IMR-90 (cell line): ENCODE measurements at regions not wholly inside any gene's neighbourhood (a gene's known extent, or its start where the extent isn't known, plus 50 kb on each side); places are given as distances from the start of the nearest gene placed in this dataset.

Experiments
- ATAC-seq: fragments of 200-7000 bp; cut with Tn5 transposase; 2 replicates; pipeline ENCODE4 v1.9.1; 2020; ENCODE audit warnings: low read depth, mild to moderate bottlenecking, moderate library complexity
- BruUV-seq: library from RNA; stranded (reverse); fragments of 400-500 nt; replicated peaks from 2 replicates; lab custom pipeline; 2021; lab: Mats Ljungman, UMichigan
- CTCF ChIA-PET: fragments of 300-600 bp; formaldehyde crosslinking; extraction: SDS; loops from one replicate; lab custom pipeline; 2021; ENCODE audit warnings: antibody characterized with exemption; lab: Yijun Ruan, JAX
- POLR2A ChIA-PET: fragments of 300-600 bp; sonication (Branson Sonifier 250); formaldehyde crosslinking; loops from one replicate; lab custom pipeline; 2022; ENCODE audit warnings: antibody characterized with exemption; ENCODE audit not compliant: unreplicated experiment; lab: Charles Lee
- DNase-seq: peaks from one replicate; pipeline ENCODE4 v3.0.0; 2013
- H2AFZ ChIP-seq: replicated peaks from 2 replicates; pipeline ENCODE3; 2013; ENCODE audit warnings: low read length, mild to moderate bottlenecking; ENCODE audit not compliant: poor library complexity
- H2AK5ac ChIP-seq: 2 replicates; pipeline ENCODE4 v1.6.1; 2013; ENCODE audit warnings: low read depth, low read length, inconsistent platforms
- H2AK9ac ChIP-seq: replicated peaks from 2 replicates; pipeline ENCODE3; 2013; ENCODE audit warnings: mild to moderate bottlenecking, low read depth, low read length, moderate library complexity; ENCODE audit not compliant: poor library complexity
- H2BK120ac ChIP-seq: 2 replicates; pipeline ENCODE4 v1.6.1; 2013; ENCODE audit warnings: low read depth, low read length, inconsistent platforms
- H2BK15ac ChIP-seq: 3 replicates; pipeline ENCODE4 v1.6.1; 2013; ENCODE audit warnings: low read depth, low read length, inconsistent platforms
- H2BK20ac ChIP-seq: 2 replicates; pipeline ENCODE4 v1.6.1; 2013; ENCODE audit warnings: low read depth, mild to moderate bottlenecking, inconsistent platforms, low read length, moderate library complexity
- H2BK5ac ChIP-seq: 2 replicates; pipeline ENCODE4 v1.6.1; 2013; ENCODE audit warnings: mild to moderate bottlenecking, low read depth, low read length, inconsistent platforms; ENCODE audit not compliant: poor library complexity, severe bottlenecking
- H3K14ac ChIP-seq: replicated peaks from 2 replicates; pipeline ENCODE4 v1.6.1; 2013; ENCODE audit warnings: low read depth, low read length, inconsistent platforms
- H3K18ac ChIP-seq: 2 replicates; pipeline ENCODE4 v1.6.1; 2013; ENCODE audit warnings: low read depth, low read length, control low read depth
- H3K23ac ChIP-seq: 2 replicates; pipeline ENCODE4 v1.6.1; 2013; ENCODE audit warnings: low read depth, low read length, inconsistent platforms
- H3K27ac ChIP-seq: 2 replicates; pipeline ENCODE4 v1.5.1; 2013; ENCODE audit warnings: mild to moderate bottlenecking, control low read depth, low read length; ENCODE audit not compliant: insufficient read depth
- H3K27me3 ChIP-seq: 2 replicates; pipeline ENCODE4 v1.6.1; 2013; ENCODE audit warnings: low read length; ENCODE audit not compliant: control insufficient read depth, insufficient read depth
- H3K36me3 ChIP-seq: 2 replicates; pipeline ENCODE4 v1.6.1; 2013; ENCODE audit warnings: low read length, mixed read lengths; ENCODE audit not compliant: control insufficient read depth, insufficient read depth
- H3K4ac ChIP-seq: 2 replicates; pipeline ENCODE4 v1.6.1; 2013; ENCODE audit warnings: low read depth, low read length, inconsistent platforms
- H3K4me1 ChIP-seq: 2 replicates; pipeline ENCODE4 v1.6.1; 2013; ENCODE audit warnings: low read length, mixed read lengths; ENCODE audit not compliant: control insufficient read depth, insufficient read depth
- H3K4me2 ChIP-seq: 2 replicates; pipeline ENCODE4 v1.6.1; 2013; ENCODE audit warnings: low read depth, mild to moderate bottlenecking, control low read depth, low read length, moderate library complexity
- H3K4me3 ChIP-seq: 2 replicates; pipeline ENCODE4 v1.5.1; 2013; ENCODE audit warnings: low read depth, mild to moderate bottlenecking, control low read depth, low read length, moderate library complexity; ENCODE audit not compliant: insufficient read depth
- H3K56ac ChIP-seq: 2 replicates; pipeline ENCODE4 v1.6.1; 2013; ENCODE audit warnings: low read length, inconsistent platforms; ENCODE audit not compliant: insufficient read depth; ENCODE audit errors: extremely low read depth
- H3K79me1 ChIP-seq, 2 experiments: 2 replicates each; pipeline ENCODE4 v1.6.1; 2013; ENCODE audit warnings: low read length in 2 of 2, inconsistent platforms in 1 of 2, low read depth in 1 of 2
- H3K9ac ChIP-seq: 2 replicates; pipeline ENCODE4 v1.6.1; 2013; ENCODE audit warnings: low read depth, low read length, control low read depth
- H3K9me1 ChIP-seq: 2 replicates; pipeline ENCODE4 v1.6.1; 2013; ENCODE audit warnings: low read length, inconsistent platforms; ENCODE audit not compliant: insufficient read depth
- H3K9me3 ChIP-seq: 2 replicates; pipeline ENCODE4 v1.6.1; 2013; ENCODE audit warnings: low read length; ENCODE audit not compliant: control insufficient read depth, insufficient read depth
- H4K20me1 ChIP-seq: 2 replicates; pipeline ENCODE4 v1.6.1; 2013; ENCODE audit warnings: low read length, inconsistent platforms; ENCODE audit not compliant: insufficient read depth
- H4K5ac ChIP-seq: 2 replicates; pipeline ENCODE4 v1.6.1; 2013; ENCODE audit warnings: mild to moderate bottlenecking, low read depth, low read length, control low read depth
- H4K8ac ChIP-seq, 2 experiments: 2 replicates each; pipeline ENCODE4 v1.6.1; 2013; ENCODE audit warnings: low read depth in 2 of 2, low read length in 2 of 2, control low read depth in 1 of 2, inconsistent platforms in 1 of 2
- H4K91ac ChIP-seq: 2 replicates; pipeline ENCODE4 v1.6.1; 2013; ENCODE audit warnings: low read depth, low read length, inconsistent platforms; ENCODE audit not compliant: insufficient read depth
- RCOR1 ChIP-seq: IDR thresholded peaks from 2 replicates; pipeline ENCODE4 v1.6.1; 2012; ENCODE audit warnings: mild to moderate bottlenecking, low read length, improper control_type of control experiment; ENCODE audit not compliant: insufficient replicate concordance
- WGBS, 2 experiments: methylation state at CpG; one replicate each; pipeline versions ENCODE4 v1.1.5 to v1.1.7; 2013; ENCODE audit warnings: missing lambda C conversion rate in 2 of 2; ENCODE audit not compliant: insufficient read length in 1 of 2; ENCODE audit errors: extremely low coverage in 2 of 2; 5-methylcytosine and 5-hydroxymethylcytosine counted together
- dilution Hi-C: fragments of 300-500 bp; cut with HindIII; formaldehyde crosslinking; loops from one replicate; pipeline ENCODE4 v1.14.3; 2018; ENCODE audit warnings: low sequenced_read_pairs; ENCODE audit not compliant: unreplicated experiment
- in situ Hi-C: fragments of 300-500 bp; cut with MboI; formaldehyde crosslinking; loops from 3 replicates; pipeline ENCODE4 v1.14.3; 2019; ENCODE audit warnings: low sequenced_read_pairs, inconsistent platforms, mixed read lengths
- intact Hi-C: fragments of 100-400 bp; cut with micrococcal nuclease; formaldehyde crosslinking; loops from 2 replicates; pipeline ENCODE4 v1.10.0; 2022
- TF ChIP-seq, protein P1 (sequence below): conservative IDR thresholded peaks from 2 replicates; pipeline ENCODE4 v1.5.1; 2012; ENCODE audit warnings: mild to moderate bottlenecking, low read depth, low read length, improper control_type of control experiment
- TF ChIP-seq, protein P2 (sequence below): fragments of 150-350 bp; IDR thresholded peaks from 2 replicates; pipeline ENCODE4 v1.6.1; 2016; ENCODE audit warnings: low read depth, mild to moderate bottlenecking, low read length, moderate library complexity, borderline replicate concordance

GRCh38 chr5:33242277-33242676, 198.5 kb upstream of the TARS1 start:
- Histone ChIP-seq H3K9ac (no peak overlapping the region), H3K56ac (no peak overlapping the region), H3K4me2 (no peak overlapping the region), H3K9me1 (no peaks in the 10 kb centered on the region), H3K18ac (no peak overlapping the region), H3K14ac (no peak overlapping the region), H2AK5ac (no peak overlapping the region), H4K5ac (no peak overlapping the region), H2AK9ac (no peak overlapping the region), H3K4me1 (no peaks in the 10 kb centered on the region), H3K27ac (no peak overlapping the region), H2BK120ac (no peak overlapping the region), H3K36me3 (no peaks in the 10 kb centered on the region), H4K8ac (no peak overlapping the region), H2BK5ac (no peak overlapping the region), H4K91ac (no peak overlapping the region), H3K9me3 (no peaks in the 10 kb centered on the region), H3K27me3 (no peaks in the 10 kb centered on the region), H3K23ac (no peak overlapping the region), H2AFZ (no peak overlapping the region), H2BK20ac (no peak overlapping the region), H3K79me1 (no peaks in the 10 kb centered on the region), H2BK15ac (no peak overlapping the region), H4K20me1 (no peaks in the 10 kb centered on the region), H3K4me3 (no peak overlapping the region), H3K4ac (no peak overlapping the region)
- WGBS, 2 experiments = no CpG with 5 or more reads among the region's 2 CpGs
- in situ Hi-C loops = no loop called here
- intact Hi-C loops = no loop called here
- BruUV-seq = no TSS peak
- ChIA-PET POLR2A (no interaction called here), CTCF (interaction anchor here (0.7 kb wide), 2 partner anchors 54 to 714 kb away, joined by 3 to 5 read pairs; no protein-coding TSS in a partner anchor)
- no peak for DNase-seq
- dilution Hi-C loops = no loop called here
- TF ChIP-seq, protein P1, sequence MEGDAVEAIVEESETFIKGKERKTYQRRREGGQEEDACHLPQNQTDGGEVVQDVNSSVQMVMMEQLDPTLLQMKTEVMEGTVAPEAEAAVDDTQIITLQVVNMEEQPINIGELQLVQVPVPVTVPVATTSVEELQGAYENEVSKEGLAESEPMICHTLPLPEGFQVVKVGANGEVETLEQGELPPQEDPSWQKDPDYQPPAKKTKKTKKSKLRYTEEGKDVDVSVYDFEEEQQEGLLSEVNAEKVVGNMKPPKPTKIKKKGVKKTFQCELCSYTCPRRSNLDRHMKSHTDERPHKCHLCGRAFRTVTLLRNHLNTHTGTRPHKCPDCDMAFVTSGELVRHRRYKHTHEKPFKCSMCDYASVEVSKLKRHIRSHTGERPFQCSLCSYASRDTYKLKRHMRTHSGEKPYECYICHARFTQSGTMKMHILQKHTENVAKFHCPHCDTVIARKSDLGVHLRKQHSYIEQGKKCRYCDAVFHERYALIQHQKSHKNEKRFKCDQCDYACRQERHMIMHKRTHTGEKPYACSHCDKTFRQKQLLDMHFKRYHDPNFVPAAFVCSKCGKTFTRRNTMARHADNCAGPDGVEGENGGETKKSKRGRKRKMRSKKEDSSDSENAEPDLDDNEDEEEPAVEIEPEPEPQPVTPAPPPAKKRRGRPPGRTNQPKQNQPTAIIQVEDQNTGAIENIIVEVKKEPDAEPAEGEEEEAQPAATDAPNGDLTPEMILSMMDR = no peak
- TF ChIP-seq RCOR1 = no peak
- TF ChIP-seq, protein P2, sequence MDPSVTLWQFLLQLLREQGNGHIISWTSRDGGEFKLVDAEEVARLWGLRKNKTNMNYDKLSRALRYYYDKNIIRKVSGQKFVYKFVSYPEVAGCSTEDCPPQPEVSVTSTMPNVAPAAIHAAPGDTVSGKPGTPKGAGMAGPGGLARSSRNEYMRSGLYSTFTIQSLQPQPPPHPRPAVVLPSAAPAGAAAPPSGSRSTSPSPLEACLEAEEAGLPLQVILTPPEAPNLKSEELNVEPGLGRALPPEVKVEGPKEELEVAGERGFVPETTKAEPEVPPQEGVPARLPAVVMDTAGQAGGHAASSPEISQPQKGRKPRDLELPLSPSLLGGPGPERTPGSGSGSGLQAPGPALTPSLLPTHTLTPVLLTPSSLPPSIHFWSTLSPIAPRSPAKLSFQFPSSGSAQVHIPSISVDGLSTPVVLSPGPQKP = no peak
- ATAC-seq = no peak
